Caco-2 (cell line): ENCODE measurements at regions not wholly inside any gene's neighbourhood (a gene's known extent, or its start where the extent isn't known, plus 50 kb on each side); places are given as distances from the start of the nearest gene placed in this dataset.

Source experiments
- BruUV-seq: library from RNA; stranded (reverse); fragments of 400-500 nt; replicated peaks from 2 replicates; lab custom pipeline; 2021; lab: Mats Ljungman, UMichigan
- CTCF ChIA-PET: fragments of 300-600 bp; sonication (Branson Sonifier 250); formaldehyde crosslinking; loops from one replicate; lab custom pipeline; 2022; ENCODE audit warnings: antibody characterized with exemption; lab: Charles Lee
- POLR2A ChIA-PET: fragments of 300-600 bp; sonication (Branson Sonifier 250); formaldehyde crosslinking; loops from one replicate; lab custom pipeline; 2022; ENCODE audit warnings: antibody characterized with exemption; lab: Charles Lee
- DNase-seq, 2 experiments: peaks; one replicate each; pipeline versions ENCODE4 v3.0.0 to v3.0.0-alpha.2; 2020 to 2022
- H3K27me3 ChIP-seq: replicated peaks from 2 replicates; pipeline ENCODE4 v1.6.0; 2011; ENCODE audit warnings: low read length; ENCODE audit not compliant: control insufficient read depth, insufficient read depth
- H3K36me3 ChIP-seq: 2 replicates; pipeline ENCODE4 v1.5.1; 2011; ENCODE audit warnings: low read length; ENCODE audit not compliant: control insufficient read depth, insufficient read depth
- H3K4me1 ChIP-seq: fragments of 250-450 bp; sonication (Bioruptor Pico); 2 replicates; pipeline ENCODE4 v1.5.1; 2020; ENCODE audit warnings: mild to moderate bottlenecking
- H3K4me3 ChIP-seq: 2 replicates; pipeline ENCODE4 v1.5.1; 2011; ENCODE audit warnings: low read depth, mild to moderate bottlenecking, control low read depth, low read length
- H3K9me3 ChIP-seq: fragments of 250-450 bp; sonication (Bioruptor Pico); 2 replicates; pipeline ENCODE4 v1.5.1; 2020; ENCODE audit warnings: mild to moderate bottlenecking, moderate library complexity
- H3K27ac Mint-ChIP-seq: one replicate; pipeline ENCODE4 v1.8.0; 2022; ENCODE audit warnings: mixed read lengths; ENCODE audit not compliant: unreplicated experiment
- H3K27me3 Mint-ChIP-seq: one replicate; pipeline ENCODE4 v1.8.0; 2022; ENCODE audit warnings: mixed read lengths; ENCODE audit not compliant: insufficient read depth, unreplicated experiment
- H3K36me3 Mint-ChIP-seq: one replicate; pipeline ENCODE4 v1.8.0; 2022; ENCODE audit warnings: mild to moderate bottlenecking, mixed read lengths; ENCODE audit not compliant: insufficient read depth, unreplicated experiment
- H3K4me1 Mint-ChIP-seq: one replicate; pipeline ENCODE4 v1.8.0; 2022; ENCODE audit warnings: low read depth, mixed read lengths; ENCODE audit not compliant: unreplicated experiment
- H3K4me3 Mint-ChIP-seq: one replicate; pipeline ENCODE4 v1.8.0; 2022; ENCODE audit warnings: mild to moderate bottlenecking, moderate library complexity, mixed read lengths; ENCODE audit not compliant: unreplicated experiment
- H3K9me3 Mint-ChIP-seq: one replicate; pipeline ENCODE4 v1.8.0; 2022; ENCODE audit warnings: mixed read lengths; ENCODE audit not compliant: unreplicated experiment
- intact Hi-C: fragments of 100-400 bp; cut with micrococcal nuclease; formaldehyde crosslinking; loops from one replicate; pipeline ENCODE4 v1.10.0; 2022; ENCODE audit not compliant: unreplicated experiment
- TF ChIP-seq, protein P1 (sequence below), 2 experiments: fragments of 200-600 bp in 1 of 2; IDR thresholded peaks; 1 replicate in 1 of 2; 2 replicates in 1 of 2; pipeline versions ENCODE4 v1.5.1 to v1.8.0; 2011 to 2022; ENCODE audit warnings: antibody characterized with exemption in 1 of 2, control low read depth in 1 of 2, inconsistent platforms in 1 of 2, low read depth in 1 of 2, low read length in 1 of 2, mild to moderate bottlenecking in 1 of 2, moderate library complexity in 1 of 2; ENCODE audit not compliant: insufficient read depth in 1 of 2, severe bottlenecking in 1 of 2, unreplicated experiment in 1 of 2

DNA sequence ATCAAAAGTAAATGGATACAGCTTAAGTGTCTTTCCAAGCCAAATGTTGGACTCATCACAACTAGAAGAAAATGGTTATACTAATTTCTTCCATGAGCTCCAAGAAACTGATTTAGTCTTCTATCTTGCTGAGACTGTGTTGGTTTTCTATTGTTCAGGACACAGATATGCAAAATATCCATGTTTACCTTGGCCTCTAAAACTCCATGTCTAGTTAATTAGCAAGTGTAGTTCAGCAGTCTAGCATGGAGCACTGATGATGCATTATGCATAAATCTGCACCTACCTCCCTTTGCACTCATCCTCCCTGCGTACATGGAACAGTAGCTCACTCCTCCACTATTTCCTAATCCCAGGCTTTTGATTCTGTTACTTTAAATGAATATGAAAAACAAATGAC, 731.4 kb upstream of the CHAC2 start:
- Mint-ChIP-seq H3K27me3 (no peaks in the 10 kb centered on the region), H3K4me1 (no peaks in the 10 kb centered on the region), H3K4me3 (no peak overlapping the region), H3K27ac (no peak overlapping the region), H3K9me3 (no peaks in the 10 kb centered on the region), H3K36me3 (no peaks in the 10 kb centered on the region)
- intact Hi-C loops, result no loop called here
- TF ChIP-seq, protein P1, sequence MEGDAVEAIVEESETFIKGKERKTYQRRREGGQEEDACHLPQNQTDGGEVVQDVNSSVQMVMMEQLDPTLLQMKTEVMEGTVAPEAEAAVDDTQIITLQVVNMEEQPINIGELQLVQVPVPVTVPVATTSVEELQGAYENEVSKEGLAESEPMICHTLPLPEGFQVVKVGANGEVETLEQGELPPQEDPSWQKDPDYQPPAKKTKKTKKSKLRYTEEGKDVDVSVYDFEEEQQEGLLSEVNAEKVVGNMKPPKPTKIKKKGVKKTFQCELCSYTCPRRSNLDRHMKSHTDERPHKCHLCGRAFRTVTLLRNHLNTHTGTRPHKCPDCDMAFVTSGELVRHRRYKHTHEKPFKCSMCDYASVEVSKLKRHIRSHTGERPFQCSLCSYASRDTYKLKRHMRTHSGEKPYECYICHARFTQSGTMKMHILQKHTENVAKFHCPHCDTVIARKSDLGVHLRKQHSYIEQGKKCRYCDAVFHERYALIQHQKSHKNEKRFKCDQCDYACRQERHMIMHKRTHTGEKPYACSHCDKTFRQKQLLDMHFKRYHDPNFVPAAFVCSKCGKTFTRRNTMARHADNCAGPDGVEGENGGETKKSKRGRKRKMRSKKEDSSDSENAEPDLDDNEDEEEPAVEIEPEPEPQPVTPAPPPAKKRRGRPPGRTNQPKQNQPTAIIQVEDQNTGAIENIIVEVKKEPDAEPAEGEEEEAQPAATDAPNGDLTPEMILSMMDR (IDR thresholded peaks at IDR 0.05; ENCODE audit: insufficient read depth in 1 of 2, low read depth in 1 of 2, low read length in 1 of 2, severe bottlenecking in 1 of 2, unreplicated experiment in 1 of 2), result no peak
- no peaks in the 10 kb centered on the region for H3K36me3 ChIP-seq
- POLR2A ChIA-PET, result no interaction called here
- H3K4me3 ChIP-seq, result no peak overlapping the region
- H3K4me1 ChIP-seq, result no peaks in the 10 kb centered on the region
- no peaks in the 10 kb centered on the region for H3K9me3 ChIP-seq
- H3K27me3 ChIP-seq, result no peaks in the 10 kb centered on the region
- no TSS peak for BruUV-seq
- CTCF ChIA-PET, result no interaction called here
- DNase-seq, result no peak

GRCh38 chr2:53035153-53035552, 732.5 kb upstream of the CHAC2 start:
- ChIA-PET CTCF (no interaction called here), POLR2A (no interaction called here)
- Mint-ChIP-seq H3K36me3 (no peaks in the 10 kb centered on the region), H3K27me3 (no peaks in the 10 kb centered on the region), H3K4me3 (no peak overlapping the region), H3K4me1 (no peaks in the 10 kb centered on the region), H3K27ac (no peak overlapping the region), H3K9me3 (no peaks in the 10 kb centered on the region)
- no peak for DNase-seq
- Histone ChIP-seq H3K4me1 (no peaks in the 10 kb centered on the region), H3K27me3 (no peaks in the 10 kb centered on the region), H3K4me3 (no peak overlapping the region), H3K9me3 (no peaks in the 10 kb centered on the region), H3K36me3 (no peaks in the 10 kb centered on the region)
- no TSS peak for BruUV-seq
- intact Hi-C loops, result no loop called here
- TF ChIP-seq, protein P1 (IDR thresholded peaks at IDR 0.05; ENCODE audit: insufficient read depth in 1 of 2, low read depth in 1 of 2, low read length in 1 of 2, severe bottlenecking in 1 of 2, unreplicated experiment in 1 of 2), result no peak

DNA sequence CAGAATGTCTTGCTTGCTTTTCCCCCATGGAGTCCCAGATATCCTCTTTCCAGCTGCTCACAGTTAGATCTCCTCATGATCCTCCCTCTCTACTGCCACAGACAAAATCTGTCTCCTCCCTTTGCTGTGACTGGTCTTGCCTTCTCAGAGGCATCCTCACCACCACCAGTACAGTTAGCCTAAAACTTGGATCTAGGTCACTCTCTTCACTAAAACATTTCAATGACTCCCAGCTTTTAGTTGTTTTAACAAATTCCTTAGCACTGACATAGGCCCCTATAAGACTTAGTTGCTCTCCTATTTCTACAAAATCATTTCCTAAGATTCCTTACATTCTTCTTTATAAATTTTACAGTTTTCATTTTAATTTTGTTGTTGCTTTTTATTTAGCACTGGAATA, 734.2 kb upstream of the CHAC2 start:
- no TSS peak for BruUV-seq
- intact Hi-C loops, result no loop called here
- Histone ChIP-seq H3K4me1 (peaks cover 7% of the 10 kb centered on the region), H3K27me3 (no peaks in the 10 kb centered on the region), H3K4me3 (no peak overlapping the region), H3K9me3 (no peaks in the 10 kb centered on the region), H3K36me3 (no peaks in the 10 kb centered on the region)
- Mint-ChIP-seq H3K36me3 (no peaks in the 10 kb centered on the region), H3K4me1 (peaks cover 7% of the 10 kb centered on the region), H3K27me3 (no peaks in the 10 kb centered on the region), H3K9me3 (no peaks in the 10 kb centered on the region), H3K4me3 (no peak overlapping the region), H3K27ac (no peak overlapping the region)
- TF ChIP-seq, protein P1 (IDR thresholded peaks at IDR 0.05; ENCODE audit: insufficient read depth in 1 of 2, low read depth in 1 of 2, low read length in 1 of 2, severe bottlenecking in 1 of 2, unreplicated experiment in 1 of 2), result no peak
- no peak for DNase-seq
- CTCF ChIA-PET, result interaction anchor here (0.5 kb wide), 1 partner anchor 14 kb away, joined by 3 read pairs; no protein-coding TSS in a partner anchor
- POLR2A ChIA-PET, result no interaction called here
